ENCODE measurements at regions not wholly inside any gene's neighbourhood (a gene's known extent, or its start where the extent isn't known, plus 50 kb on each side); places are given as distances from the start of the nearest gene placed in this dataset.

DNA sequence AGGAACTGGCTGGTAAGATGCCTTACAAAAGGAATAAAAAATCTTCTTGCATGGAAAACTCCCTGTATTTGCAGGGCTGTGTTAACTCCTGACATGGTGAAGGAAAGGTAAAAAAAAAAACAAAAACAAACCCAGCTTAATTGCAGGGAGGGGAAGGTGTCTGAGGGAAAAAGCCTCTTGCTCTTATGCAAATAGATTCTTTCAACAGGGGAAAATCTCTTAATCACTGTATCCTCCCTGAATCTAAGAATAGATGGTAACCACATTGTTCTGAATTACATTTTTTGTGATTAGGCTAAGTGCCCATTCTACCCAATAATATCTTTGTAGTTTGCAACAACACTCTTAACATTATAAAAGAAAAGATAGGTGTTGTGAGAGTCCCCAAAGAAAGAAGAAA is 172.6 kb downstream of the RBM46 start:
- no peak overlapping the region for H3K4me3 ChIP-seq (ENCODE audit: low read depth, low read length)
- H3K27me3 ChIP-seq (ENCODE audit: control insufficient read depth, insufficient read depth, low read length) = no peaks in the 10 kb centered on the region
- no peak for DNase-seq (ENCODE audit: low read depth)
- no peaks in the 10 kb centered on the region for H3K36me3 ChIP-seq (ENCODE audit: control insufficient read depth, insufficient read depth, low read length)
- no peak for TF ChIP-seq CTCF (IDR thresholded peaks at IDR 0.05; ENCODE audit: insufficient read depth, low read length, poor library complexity, severe bottlenecking)

- Histone ChIP-seq H3K36me3 (ENCODE audit: control insufficient read depth, insufficient read depth, low read length) (no peaks in the 10 kb centered on the region), H3K27me3 (ENCODE audit: control insufficient read depth, insufficient read depth, low read length) (no peaks in the 10 kb centered on the region), H3K4me3 (ENCODE audit: low read depth, low read length) (no peak overlapping the region)
- no peak for DNase-seq (ENCODE audit: low read depth)
- no peak for TF ChIP-seq CTCF (IDR thresholded peaks at IDR 0.05; ENCODE audit: insufficient read depth, low read length, poor library complexity, severe bottlenecking)
Observed at GRCh38 chr4:154954117-154954516, 173.0 kb downstream of the RBM46 start.

GRCh38 chr4:154958121-154958520 is 177.0 kb downstream of the RBM46 start:
- Histone ChIP-seq H3K4me3 (ENCODE audit: low read depth, low read length) (no peak overlapping the region), H3K36me3 (ENCODE audit: control insufficient read depth, insufficient read depth, low read length) (no peaks in the 10 kb centered on the region), H3K27me3 (ENCODE audit: control insufficient read depth, insufficient read depth, low read length) (no peaks in the 10 kb centered on the region)
- no peak for TF ChIP-seq CTCF (IDR thresholded peaks at IDR 0.05; ENCODE audit: insufficient read depth, low read length, poor library complexity, severe bottlenecking)
- DNase-seq (ENCODE audit: low read depth) = no peak

- Histone ChIP-seq H3K36me3 (ENCODE audit: control insufficient read depth, insufficient read depth, low read length) (no peaks in the 10 kb centered on the region), H3K4me3 (ENCODE audit: low read depth, low read length) (no peak overlapping the region), H3K27me3 (ENCODE audit: control insufficient read depth, insufficient read depth, low read length) (no peaks in the 10 kb centered on the region)
- no peak for TF ChIP-seq CTCF (IDR thresholded peaks at IDR 0.05; ENCODE audit: insufficient read depth, low read length, poor library complexity, severe bottlenecking)
- DNase-seq (ENCODE audit: low read depth) = no peak
Observed at GRCh38 chr4:154958621-154959358, 177.7 kb downstream of the RBM46 start.

DNA sequence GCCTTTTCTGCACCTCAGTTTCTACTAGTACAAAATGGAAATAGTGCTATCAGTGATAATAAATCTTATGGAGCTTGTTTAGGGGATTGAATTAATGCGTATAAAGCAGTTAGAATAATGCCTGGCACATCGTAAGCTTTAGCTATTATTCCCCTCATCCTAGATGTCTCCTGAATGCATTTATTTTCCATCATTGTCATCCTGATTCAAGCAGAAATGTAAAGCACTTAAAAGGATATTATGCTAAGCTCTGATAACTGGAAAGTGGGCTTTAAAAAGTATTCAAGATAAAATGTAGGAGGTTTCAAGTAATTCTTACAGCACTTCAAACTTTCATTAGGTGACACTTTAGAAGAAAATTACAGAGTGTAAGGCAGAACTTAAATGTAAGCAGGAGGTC is 178.7 kb downstream of the RBM46 start:
- Histone ChIP-seq H3K36me3 (ENCODE audit: control insufficient read depth, insufficient read depth, low read length) (no peaks in the 10 kb centered on the region), H3K27me3 (ENCODE audit: control insufficient read depth, insufficient read depth, low read length) (no peaks in the 10 kb centered on the region), H3K4me3 (ENCODE audit: low read depth, low read length) (no peak overlapping the region)
- DNase-seq (ENCODE audit: low read depth) = no peak
- TF ChIP-seq CTCF (IDR thresholded peaks at IDR 0.05; ENCODE audit: insufficient read depth, low read length, poor library complexity, severe bottlenecking) = no peak

- DNase-seq (ENCODE audit: low read depth) = no peak
- Histone ChIP-seq H3K4me3 (ENCODE audit: low read depth, low read length) (no peak overlapping the region), H3K36me3 (ENCODE audit: control insufficient read depth, insufficient read depth, low read length) (no peaks in the 10 kb centered on the region), H3K27me3 (ENCODE audit: control insufficient read depth, insufficient read depth, low read length) (no peaks in the 10 kb centered on the region)
- TF ChIP-seq CTCF (IDR thresholded peaks at IDR 0.05; ENCODE audit: insufficient read depth, low read length, poor library complexity, severe bottlenecking) = no peak
Observed at GRCh38 chr4:154960476-154960875, 179.4 kb downstream of the RBM46 start.
